ENCODE measurements at regions not wholly inside any gene's neighbourhood (a gene's known extent, or its start where the extent isn't known, plus 50 kb on each side); places are given as distances from the start of the nearest gene placed in this dataset.

GRCh38 chr6:1233924-1234323 lies 78.0 kb upstream of the FOXQ1 start:
- TF ChIP-seq CTCF (IDR thresholded peaks at IDR 0.05), result no peak
- TF ChIP-seq POLR2AphosphoS5 (IDR thresholded peaks at IDR 0.05), result no peak
- no peak for TF ChIP-seq EP300 (IDR thresholded peaks at IDR 0.05)
